HG02938 (cell line): ENCODE measurements at regions not wholly inside any gene's neighbourhood (a gene's known extent, or its start where the extent isn't known, plus 50 kb on each side); places are given as distances from the start of the nearest gene placed in this dataset.
"Not testable (repeated sequence)": the region's sequence is repeated elsewhere in the genome, so short reads cannot be mapped to it uniquely, and the experiment has no call there.

Experiments used
- ATAC-seq: cut with Tn5 transposase; IDR thresholded peaks from one replicate; pipeline ENCODE4 v1.9.1; 2021; ENCODE audit warnings: mild to moderate bottlenecking, moderate library complexity; ENCODE audit not compliant: unreplicated experiment

- no peak for ATAC-seq
Observed at GRCh38 chr3:95312650-95313049, 1249.8 kb downstream of the NSUN3 start.

GRCh38 chr3:95319921-95320494, 1257.1 kb downstream of the NSUN3 start:
- ATAC-seq: no peak

- no peak for ATAC-seq
Observed at GRCh38 chr3:95327478-95327877, 1264.6 kb downstream of the NSUN3 start.

GRCh38 chr3:95333826-95334225, 1271.0 kb downstream of the NSUN3 start:
- no peak for ATAC-seq

GRCh38 chr3:95334461-95334860, 1271.6 kb downstream of the NSUN3 start:
- ATAC-seq: no peak

GRCh38 chr3:95335517-95335916, 1272.7 kb downstream of the NSUN3 start:
- no peak for ATAC-seq

GRCh38 chr3:95338446-95338845, 1275.6 kb downstream of the NSUN3 start:
- no peak for ATAC-seq

- ATAC-seq: no peak
Observed at GRCh38 chr3:95341314-95341713, 1278.5 kb downstream of the NSUN3 start.

GRCh38 chr3:95343228-95343627, 1280.4 kb downstream of the NSUN3 start:
- ATAC-seq: no peak

- no peak for ATAC-seq
Observed at GRCh38 chr3:95343767-95344166, 1280.9 kb downstream of the NSUN3 start.

GRCh38 chr3:95347936-95348335, 1285.1 kb downstream of the NSUN3 start:
- ATAC-seq: not testable (repeated sequence)

- no peak for ATAC-seq
Observed at GRCh38 chr3:95348879-95349278, 1286.0 kb downstream of the NSUN3 start.

- ATAC-seq: no peak
Observed at GRCh38 chr3:95350049-95350448, 1287.2 kb downstream of the NSUN3 start.

- ATAC-seq: no peak
Observed at GRCh38 chr3:95351158-95351557, 1288.3 kb downstream of the NSUN3 start.

- ATAC-seq: no peak
Observed at GRCh38 chr3:95352471-95352870, 1289.6 kb downstream of the NSUN3 start.

- ATAC-seq: no peak
Observed at GRCh38 chr3:95354489-95354888, 1291.6 kb downstream of the NSUN3 start.

- ATAC-seq: peak; percentile 58
Observed at GRCh38 chr3:95356764-95357501, 1294.1 kb downstream of the NSUN3 start.

GRCh38 chr3:95387242-95388021, 1324.6 kb downstream of the NSUN3 start:
- no peak for ATAC-seq

- ATAC-seq: no peak
Observed at GRCh38 chr3:95389725-95390313, 1327.0 kb downstream of the NSUN3 start.

GRCh38 chr3:95394286-95394685, 1331.4 kb downstream of the NSUN3 start:
- ATAC-seq: no peak

GRCh38 chr3:95399585-95399984, 1336.7 kb downstream of the NSUN3 start:
- ATAC-seq: no peak

- no peak for ATAC-seq
Observed at GRCh38 chr3:95401693-95402092, 1338.8 kb downstream of the NSUN3 start.
